ENCODE measurements at regions not wholly inside any gene's neighbourhood (a gene's known extent, or its start where the extent isn't known, plus 50 kb on each side); places are given as distances from the start of the nearest gene placed in this dataset.
A peak's percentile ranks its signal among the peaks of the same experiment; 100 is the strongest.
"Not testable (repeated sequence)": the region's sequence is repeated elsewhere in the genome, so short reads cannot be mapped to it uniquely, and the experiment has no call there.

DNA sequence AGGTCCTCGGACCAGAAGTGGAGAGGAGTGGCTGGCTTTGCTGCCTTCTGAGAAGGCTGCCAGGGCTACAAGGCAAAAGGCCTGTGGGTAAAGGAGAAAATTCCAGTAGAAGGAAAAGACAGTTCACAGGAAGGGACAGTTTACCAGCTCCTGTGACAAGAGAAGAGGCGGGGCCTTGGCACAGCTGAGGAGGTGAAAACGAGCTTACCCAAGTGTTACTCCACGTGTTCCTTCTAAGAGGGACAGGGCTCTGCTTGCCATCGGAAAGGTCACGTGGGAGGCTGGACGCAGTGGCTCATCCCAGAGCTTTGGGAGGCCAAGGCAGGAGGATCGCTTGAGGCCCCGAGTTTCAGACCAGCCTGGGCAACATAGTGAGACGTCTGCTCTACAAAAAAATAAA is 129.4 kb upstream of the ZNF746 start:
- Histone ChIP-seq H3K27me3 (ENCODE audit: insufficient read depth, low read length, poor library complexity, severe bottlenecking) (no peaks in the 10 kb centered on the region), H3K4me1 (ENCODE audit: insufficient read depth, low read length) (peaks cover 26% of the 10 kb centered on the region), H3K27ac (ENCODE audit: low read depth, low read length) (no peak overlapping the region), H3K9me3 (ENCODE audit: low read length) (no peaks in the 10 kb centered on the region), H3K4me3 (ENCODE audit: low read length) (no peak overlapping the region), H3K36me3 (ENCODE audit: insufficient read depth, low read length) (peaks cover 3% of the 10 kb centered on the region)
- peaks cover 24 to 29% (median 28%) of the 10 kb centered on the region in 3 donors for H3K4me1 Mint-ChIP-seq
- H3K4me3 Mint-ChIP-seq = no peak overlapping the region
- H3K9me3 Mint-ChIP-seq = no peaks in the 10 kb centered on the region
- POLR2A ChIA-PET = no interaction called here
- H3K27ac Mint-ChIP-seq = peak overlapping the region in 1 of 8 donors; percentile 43
- peaks cover 0 to 5% (median 0%) of the 10 kb centered on the region in 3 donors for H3K36me3 Mint-ChIP-seq
- DNase-seq = no peak
- CTCF ChIA-PET = interaction anchor here (1.5 kb wide), 1 partner anchor 11 kb away, joined by 4 read pairs; no protein-coding TSS in a partner anchor
- peaks cover 0 to 9% of the 10 kb centered on the region in 2 donors for H3K27me3 Mint-ChIP-seq

DNA sequence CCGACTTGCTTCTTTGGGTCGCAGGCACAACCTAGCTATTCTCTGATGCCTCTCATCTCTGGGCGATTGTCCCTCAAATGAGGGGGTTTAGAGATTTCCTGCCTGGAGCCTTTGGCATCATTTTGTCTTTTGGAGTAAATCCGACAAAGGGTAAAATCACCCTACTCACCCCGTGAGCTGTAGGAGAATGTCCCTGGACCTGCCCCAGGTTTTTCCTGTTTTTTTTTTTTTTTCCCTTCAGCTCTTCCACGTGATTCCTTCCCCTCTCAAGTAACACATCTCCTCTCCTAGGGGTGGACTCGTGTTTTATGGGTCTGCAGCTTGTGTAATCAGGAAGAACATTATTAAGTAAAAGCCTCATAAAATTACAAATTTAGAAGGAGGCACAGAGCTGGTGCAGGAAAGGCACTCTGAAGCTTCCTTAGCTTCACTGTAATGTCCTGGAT is 128.4 kb upstream of the ZNF746 start:
- peaks cover 32% of the 10 kb centered on the region for H3K4me1 ChIP-seq (ENCODE audit: insufficient read depth, low read length)
- peak overlapping the region; percentile 3 to 91 (median 66) for H3K4me3 Mint-ChIP-seq
- no peak overlapping the region for H3K27ac ChIP-seq (ENCODE audit: low read depth, low read length)
- peaks cover 0 to 9% of the 10 kb centered on the region in 2 donors for H3K27me3 Mint-ChIP-seq
- peaks cover 0 to 13% (median under 1%) of the 10 kb centered on the region in 3 donors for H3K36me3 Mint-ChIP-seq
- H3K27me3 ChIP-seq (ENCODE audit: insufficient read depth, low read length, poor library complexity, severe bottlenecking) = no peaks in the 10 kb centered on the region
- H3K27ac Mint-ChIP-seq = peak overlapping the region in 1 of 8 donors; percentile 58
- H3K9me3 Mint-ChIP-seq = no peaks in the 10 kb centered on the region
- ChIA-PET CTCF (interaction anchor here (0.7 to 2.7 kb wide), 9 partner anchors 10 to 1969 kb away, joined by 3 to 9 read pairs (median 4); no protein-coding TSS in a partner anchor), POLR2A (no interaction called here)
- H3K4me3 ChIP-seq (ENCODE audit: low read length) = no peak overlapping the region
- no peak for DNase-seq
- H3K4me1 Mint-ChIP-seq = peaks cover 33 to 39% (median 38%) of the 10 kb centered on the region in 3 donors
- peaks cover 3% of the 10 kb centered on the region for H3K36me3 ChIP-seq (ENCODE audit: insufficient read depth, low read length)
- no peaks in the 10 kb centered on the region for H3K9me3 ChIP-seq (ENCODE audit: low read length)

DNA sequence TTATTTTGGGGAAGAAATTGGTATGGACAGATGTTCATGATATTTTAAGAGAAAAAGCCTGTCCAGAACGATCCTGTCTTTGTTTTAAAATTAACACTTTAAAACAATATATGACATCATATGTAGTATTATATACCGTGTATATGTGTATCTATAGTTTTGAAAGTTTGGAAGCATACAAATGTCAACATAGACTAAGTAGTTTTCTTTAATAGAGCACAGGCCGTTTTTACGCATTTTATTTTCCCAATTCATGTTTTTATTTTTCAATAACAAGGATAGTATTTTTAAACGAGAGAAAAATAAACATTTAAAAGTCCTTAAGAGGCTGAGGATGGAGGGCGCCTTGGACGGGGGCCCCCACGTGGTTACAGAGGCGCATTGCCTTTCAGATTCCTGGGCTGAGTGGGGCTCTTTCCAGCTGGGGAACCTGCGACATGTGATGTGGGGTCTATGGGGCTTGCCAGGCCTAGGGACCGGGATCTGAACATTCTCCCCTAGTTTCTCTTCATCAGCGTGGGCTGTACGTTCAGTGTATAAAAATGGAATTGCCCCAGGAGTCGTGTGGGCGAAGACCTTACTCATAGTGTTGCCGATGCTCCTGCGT is 127.8 kb upstream of the ZNF746 start:
- peak overlapping the region; percentile 66 to 95 (median 86) for H3K4me3 Mint-ChIP-seq
- H3K4me1 Mint-ChIP-seq = peaks cover 38 to 44% (median 43%) of the 10 kb centered on the region in 3 donors
- peaks cover 2 to 18% (median 3%) of the 10 kb centered on the region in 3 donors for H3K36me3 Mint-ChIP-seq
- H3K9me3 Mint-ChIP-seq = no peaks in the 10 kb centered on the region
- H3K27ac Mint-ChIP-seq = peak overlapping the region in 5 of 8 donors; percentile 35 to 87 (median 60)
- POLR2A ChIA-PET = interaction anchor here (0.8 to 1.0 kb wide), 3 partner anchors 30 to 363 kb away, joined by 3 to 4 read pairs (median 4); partner anchors contain the start of gene ZNF783
- H3K9me3 ChIP-seq (ENCODE audit: low read length) = no peaks in the 10 kb centered on the region
- CTCF ChIA-PET = interaction anchor here (0.8 to 2.7 kb wide), 27 partner anchors 8 to 478 kb away, joined by 3 to 9 read pairs (median 4); partner anchors contain the start of genes ZNF282 and ZNF398
- peaks cover 9% of the 10 kb centered on the region for H3K36me3 ChIP-seq (ENCODE audit: insufficient read depth, low read length)
- no peak overlapping the region for H3K27ac ChIP-seq (ENCODE audit: low read depth, low read length)
- no peaks in the 10 kb centered on the region for H3K27me3 ChIP-seq (ENCODE audit: insufficient read depth, low read length, poor library complexity, severe bottlenecking)
- peaks cover 32% of the 10 kb centered on the region for H3K4me1 ChIP-seq (ENCODE audit: insufficient read depth, low read length)
- H3K4me3 ChIP-seq (ENCODE audit: low read length) = peak overlapping the region; percentile 83
- DNase-seq = peak; percentile 29 to 64 (median 42)
- H3K27me3 Mint-ChIP-seq = peaks cover 0 to 9% of the 10 kb centered on the region in 2 donors

DNA sequence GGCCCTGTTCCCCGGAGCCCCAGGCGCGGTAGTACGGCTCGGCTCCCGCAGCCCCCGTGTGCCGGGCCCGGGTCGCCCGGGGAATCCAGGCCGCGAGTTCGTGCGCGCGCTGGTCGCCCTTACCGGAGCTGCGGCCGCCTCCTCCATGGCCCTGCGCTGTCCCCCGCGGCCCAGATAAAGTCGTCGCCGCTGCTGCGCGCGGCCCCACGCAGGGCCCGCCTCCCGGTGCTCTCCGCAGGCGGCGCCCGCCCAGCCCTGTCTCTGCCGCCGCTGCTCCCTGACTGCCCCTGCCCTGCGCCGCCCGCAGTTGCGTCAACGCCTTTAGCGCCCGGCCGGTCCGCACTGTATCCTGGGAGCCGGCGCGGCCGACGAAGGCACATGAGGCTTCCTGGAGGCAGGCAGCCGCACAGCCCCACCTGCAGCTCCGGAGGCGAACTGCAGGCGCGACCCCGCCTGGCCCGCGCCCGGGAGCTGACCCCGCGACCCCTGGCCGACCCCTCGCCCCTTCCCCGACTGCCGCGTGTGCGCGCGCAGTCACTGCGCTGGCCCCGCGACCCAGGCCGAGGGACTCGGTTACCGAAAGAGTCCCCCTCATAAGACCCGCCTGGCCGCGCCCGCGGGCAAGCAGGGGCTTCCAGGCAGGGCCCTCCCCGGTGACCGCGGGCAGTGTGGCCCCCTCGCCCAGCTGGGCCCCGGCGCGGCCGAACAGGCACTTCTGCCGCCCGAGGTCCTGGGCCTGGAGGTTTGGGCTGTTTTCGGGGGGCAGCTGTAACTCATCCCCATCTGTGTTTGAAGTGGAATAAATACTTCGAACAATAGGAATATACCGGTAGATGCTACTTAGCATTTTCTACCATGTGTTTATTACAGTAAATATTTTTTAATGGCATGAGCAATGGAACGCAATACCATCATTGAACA is 127.1 kb upstream of the ZNF746 start:
- CTCF ChIA-PET = interaction anchor here (0.8 to 2.7 kb wide), 29 partner anchors 9 to 618 kb away, joined by 3 to 9 read pairs (median 4); partner anchors contain the start of genes ZNF282 and ZNF398
- Histone ChIP-seq H3K27me3 (ENCODE audit: insufficient read depth, low read length, poor library complexity, severe bottlenecking) (no peaks in the 10 kb centered on the region), H3K27ac (ENCODE audit: low read depth, low read length) (peak overlapping the region; percentile 75), H3K9me3 (ENCODE audit: low read length) (no peaks in the 10 kb centered on the region), H3K4me3 (ENCODE audit: low read length) (peak overlapping the region; percentile 83), H3K4me1 (ENCODE audit: insufficient read depth, low read length) (peaks cover 32% of the 10 kb centered on the region), H3K36me3 (ENCODE audit: insufficient read depth, low read length) (peaks cover 16% of the 10 kb centered on the region)
- DNase-seq = peak; percentile 87 to 93 (median 88)
- peaks cover 41 to 48% (median 47%) of the 10 kb centered on the region in 3 donors for H3K4me1 Mint-ChIP-seq
- peak overlapping the region; percentile 86 to 95 (median 89) for H3K4me3 Mint-ChIP-seq
- POLR2A ChIA-PET = interaction anchor here (0.8 to 1.0 kb wide), 4 partner anchors 30 to 429 kb away, joined by 3 to 4 read pairs (median 4); partner anchors contain the start of genes ZNF282 and ZNF783
- H3K27me3 Mint-ChIP-seq = peaks cover 0 to 9% of the 10 kb centered on the region in 2 donors
- peaks cover 3 to 26% (median 6%) of the 10 kb centered on the region in 3 donors for H3K36me3 Mint-ChIP-seq
- H3K27ac Mint-ChIP-seq = peak overlapping the region; percentile 61 to 94 (median 88)
- no peaks in the 10 kb centered on the region for H3K9me3 Mint-ChIP-seq

DNA sequence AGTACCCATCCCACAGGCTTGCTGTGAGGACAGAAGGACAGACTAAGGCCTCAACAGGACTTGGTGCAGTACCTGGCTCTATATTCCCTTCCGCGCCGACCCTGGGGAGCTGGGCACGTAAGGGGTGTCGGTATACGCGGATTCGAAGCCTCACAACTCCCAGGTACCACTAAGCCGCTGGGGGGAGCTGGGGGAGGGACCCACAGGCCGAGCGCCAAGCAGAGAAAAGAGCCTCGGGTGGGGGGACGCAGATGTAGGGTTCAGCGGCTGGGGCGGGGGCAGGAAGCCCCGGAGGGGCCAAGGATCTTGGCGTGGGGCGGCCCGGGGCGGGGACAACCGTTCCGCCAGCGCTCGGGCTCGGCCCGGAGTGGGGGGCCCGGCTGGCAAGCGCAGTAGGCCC is 126.4 kb upstream of the ZNF746 start:
- peaks cover 23% of the 10 kb centered on the region for H3K36me3 ChIP-seq (ENCODE audit: insufficient read depth, low read length)
- H3K4me3 ChIP-seq (ENCODE audit: low read length) = peak overlapping the region; percentile 83
- no peaks in the 10 kb centered on the region for H3K9me3 ChIP-seq (ENCODE audit: low read length)
- Mint-ChIP-seq H3K36me3 (peaks cover 3 to 33% (median 9%) of the 10 kb centered on the region in 3 donors), H3K4me3 (peak overlapping the region; percentile 89 to 95 (median 93)), H3K4me1 (peaks cover 41 to 52% (median 48%) of the 10 kb centered on the region in 3 donors), H3K27ac (peak overlapping the region; percentile 45 to 95 (median 93)), H3K9me3 (no peaks in the 10 kb centered on the region), H3K27me3 (peaks cover 0 to 9% of the 10 kb centered on the region in 2 donors)
- H3K27me3 ChIP-seq (ENCODE audit: insufficient read depth, low read length, poor library complexity, severe bottlenecking) = no peaks in the 10 kb centered on the region
- POLR2A ChIA-PET = interaction anchor here (1.0 kb wide), 2 partner anchors 340 to 429 kb away, joined by 3 to 4 read pairs; partner anchors contain the start of gene ZNF282
- DNase-seq = peak; percentile 20 to 75 (median 33)
- H3K4me1 ChIP-seq (ENCODE audit: insufficient read depth, low read length) = peaks cover 32% of the 10 kb centered on the region
- H3K27ac ChIP-seq (ENCODE audit: low read depth, low read length) = peak overlapping the region; percentile 75
- CTCF ChIA-PET = interaction anchor here (1.0 to 2.7 kb wide), 22 partner anchors 10 to 617 kb away, joined by 3 to 9 read pairs (median 4); partner anchors contain the start of genes ZNF282 and ZNF398

DNA sequence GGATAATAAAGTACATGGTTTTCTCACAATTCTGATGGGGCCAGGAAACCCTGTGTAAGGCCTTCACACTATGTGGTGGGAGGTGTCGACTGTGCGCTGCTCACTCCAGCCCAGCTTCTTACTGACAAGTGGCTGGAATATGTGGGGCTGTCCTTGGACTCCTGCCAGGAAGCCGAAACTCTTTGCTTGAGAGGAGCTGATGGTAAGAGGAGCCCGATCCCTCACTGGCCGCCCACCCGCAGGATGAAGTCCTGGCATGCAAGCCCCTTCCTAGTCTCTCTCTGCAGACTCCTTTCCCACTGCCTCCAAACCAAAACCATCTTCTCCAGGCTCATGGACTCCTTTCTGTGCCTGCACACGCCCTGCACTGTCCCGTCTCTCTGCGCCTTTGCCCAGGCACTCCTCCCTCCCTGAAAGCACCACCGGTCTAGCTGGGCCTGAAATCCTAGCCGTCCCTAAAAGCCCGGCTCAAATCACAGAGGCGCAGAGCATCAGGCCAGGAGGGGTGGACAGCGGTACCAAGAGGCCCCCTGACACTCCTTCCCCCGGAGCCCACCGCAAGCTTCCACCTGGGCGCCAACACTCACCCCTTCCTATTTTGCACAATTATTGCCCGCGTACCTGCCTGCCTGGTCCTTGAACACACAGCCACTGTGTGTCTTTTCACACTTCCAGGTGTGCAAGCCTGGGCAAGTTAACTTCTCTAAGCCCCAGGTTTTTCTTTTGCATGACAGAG is 125.8 kb upstream of the ZNF746 start:
- POLR2A ChIA-PET; H3K9me3 Mint-ChIP-seq; H3K27me3 Mint-ChIP-seq; DNase-seq; H3K9me3 ChIP-seq (ENCODE audit: low read length); H3K27me3 ChIP-seq (ENCODE audit: insufficient read depth, low read length, poor library complexity, severe bottlenecking): not testable (repeated sequence)
- Histone ChIP-seq H3K27ac (ENCODE audit: low read depth, low read length) (peak overlapping the region; percentile 75), H3K4me1 (ENCODE audit: insufficient read depth, low read length) (peaks cover 32% of the 10 kb centered on the region), H3K36me3 (ENCODE audit: insufficient read depth, low read length) (peaks cover 27% of the 10 kb centered on the region), H3K4me3 (ENCODE audit: low read length) (peak overlapping the region; percentile 83)
- H3K36me3 Mint-ChIP-seq = peaks cover 3 to 38% (median 9%) of the 10 kb centered on the region in 3 donors
- peak overlapping the region; percentile 53 to 95 (median 93) for H3K27ac Mint-ChIP-seq
- peaks cover 41 to 52% (median 48%) of the 10 kb centered on the region in 3 donors for H3K4me1 Mint-ChIP-seq
- H3K4me3 Mint-ChIP-seq = peak overlapping the region; percentile 89 to 95 (median 93)
- CTCF ChIA-PET = interaction anchor here (0.9 to 2.4 kb wide), 7 partner anchors 11 to 201 kb away, joined by 3 to 6 read pairs (median 4); partner anchors contain the start of gene ZNF467
